GM19468 (cell line): ENCODE measurements at regions not wholly inside any gene's neighbourhood (a gene's known extent, or its start where the extent isn't known, plus 50 kb on each side); places are given as distances from the start of the nearest gene placed in this dataset.

ENCODE experiments used
- ATAC-seq: cut with Tn5 transposase; IDR thresholded peaks from one replicate; pipeline ENCODE4 v1.9.1; 2021; ENCODE audit warnings: mild to moderate bottlenecking, moderate library complexity, moderate number of reproducible peaks; ENCODE audit not compliant: unreplicated experiment; ENCODE audit errors: extremely low read depth

DNA sequence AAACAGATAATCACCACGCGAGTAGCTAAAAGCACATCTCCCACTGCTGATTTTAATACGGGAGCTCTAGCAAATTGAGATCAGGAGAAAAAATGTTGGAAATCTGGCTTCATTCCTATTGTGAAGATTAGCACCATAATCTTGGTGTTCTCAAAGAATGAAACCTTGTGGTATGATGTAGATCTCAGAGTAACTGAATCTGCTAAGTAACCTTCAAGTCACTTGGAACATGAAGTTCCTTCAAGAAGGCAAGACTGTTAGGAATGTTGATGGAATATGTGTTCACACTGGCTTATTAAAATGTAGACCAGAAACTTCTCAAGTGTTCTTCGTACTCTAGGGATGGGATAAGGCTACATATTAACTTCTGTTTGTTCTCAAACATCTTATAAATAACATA, 117.4 kb upstream of the CHRM3 start:
- no peak for ATAC-seq

DNA sequence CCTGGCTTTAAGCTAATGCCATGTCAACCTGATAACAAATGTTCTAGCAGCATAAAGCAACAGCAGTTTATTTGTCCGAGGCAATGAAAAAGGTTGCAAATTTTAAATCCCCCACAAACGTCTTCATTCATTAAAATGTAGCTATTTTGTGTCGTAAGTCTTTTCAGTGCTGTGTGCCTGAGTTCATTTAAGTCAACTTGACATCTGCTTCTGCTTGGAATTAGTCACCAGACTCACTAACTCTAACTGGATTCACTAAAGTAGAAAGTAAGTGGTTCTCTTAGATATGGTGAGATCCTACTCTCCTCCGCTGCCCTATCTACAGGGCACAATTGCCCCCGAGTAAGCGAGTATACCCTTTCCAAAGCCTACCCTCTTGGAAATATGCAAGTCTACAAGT, 118.4 kb upstream of the CHRM3 start:
- no peak for ATAC-seq

DNA sequence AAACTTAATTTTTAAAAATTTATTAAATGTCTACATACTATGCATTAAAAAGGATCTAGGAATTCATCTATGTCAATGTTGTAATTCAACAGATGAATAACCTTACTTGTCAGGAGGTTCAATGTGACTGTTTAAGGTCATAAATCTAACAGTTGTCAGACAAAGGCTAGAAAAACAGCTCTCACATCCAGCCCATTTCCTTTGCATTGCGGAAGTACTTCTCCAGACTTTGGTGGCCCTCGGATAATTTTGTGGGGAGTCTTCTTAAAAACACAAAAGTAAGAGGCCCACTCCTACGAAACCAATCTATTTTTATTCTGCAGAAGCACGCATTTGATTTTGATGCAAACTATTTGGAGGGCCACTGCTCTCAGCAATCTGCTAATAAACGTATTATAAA, 122.6 kb upstream of the CHRM3 start:
- no peak for ATAC-seq

- ATAC-seq = no peak
Observed at GRCh38 chr1:239262538-239262937, 123.8 kb upstream of the CHRM3 start.

- ATAC-seq = no peak
Observed at GRCh38 chr1:239261521-239261920, 124.8 kb upstream of the CHRM3 start.

DNA sequence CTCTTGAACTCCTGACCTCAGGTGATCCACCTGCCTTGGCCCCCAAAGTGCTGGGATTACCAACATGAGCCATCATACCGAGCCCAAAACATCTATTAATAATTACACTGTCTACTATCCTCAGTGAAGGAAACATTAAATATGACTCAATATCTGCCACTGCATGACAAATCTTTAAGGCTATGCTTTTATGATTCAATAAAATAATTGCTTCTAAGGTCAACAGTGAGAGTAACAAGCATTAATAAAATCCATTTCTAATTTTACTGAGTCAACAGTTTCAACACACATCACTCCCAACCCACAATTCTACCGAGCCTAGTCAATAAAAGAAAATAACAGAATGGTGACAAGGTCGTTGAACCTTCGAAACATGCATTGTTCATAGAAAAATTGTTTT, 125.5 kb upstream of the CHRM3 start:
- no peak for ATAC-seq

GRCh38 chr1:239255628-239256160, 130.7 kb upstream of the CHRM3 start:
- ATAC-seq = no peak

- no peak for ATAC-seq
Observed at GRCh38 chr1:239254999-239255398, 131.4 kb upstream of the CHRM3 start.

GRCh38 chr1:239253032-239253431, 133.3 kb upstream of the CHRM3 start:
- no peak for ATAC-seq

DNA sequence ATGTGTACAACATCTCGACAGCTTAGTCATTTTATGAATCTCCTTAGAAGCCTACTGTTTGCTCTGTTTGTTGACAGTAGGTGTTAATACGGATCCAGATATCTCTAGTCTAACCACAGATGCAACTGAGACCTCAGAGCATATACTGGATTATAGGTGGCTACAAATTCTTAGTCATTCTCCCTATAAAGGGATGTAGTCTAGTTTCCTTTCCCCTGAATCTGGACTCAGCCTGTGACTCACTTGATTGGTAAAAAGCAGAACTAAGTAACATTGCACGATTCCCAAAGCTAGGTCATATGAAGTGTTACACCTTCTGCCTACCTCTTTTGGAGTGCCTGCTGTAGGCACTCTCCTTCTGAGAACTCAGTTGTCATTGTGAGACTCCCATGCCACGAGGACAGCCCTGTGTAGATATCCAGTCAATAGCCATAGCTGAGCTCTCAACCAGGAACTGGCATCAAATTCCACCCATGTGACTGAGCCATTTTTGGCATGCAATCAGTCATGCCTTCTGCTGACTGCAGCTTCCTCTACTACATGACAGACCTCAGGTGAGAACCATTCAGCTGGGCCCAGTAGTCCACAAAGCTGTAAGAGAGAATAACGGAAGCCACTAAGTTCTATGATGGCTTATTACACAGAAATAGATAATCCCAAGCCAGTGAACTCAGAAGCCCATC, 135.9 kb upstream of the CHRM3 start:
- no peak for ATAC-seq

- no peak for ATAC-seq
Observed at GRCh38 chr1:239247285-239247684, 139.1 kb upstream of the CHRM3 start.

- no peak for ATAC-seq
Observed at GRCh38 chr1:239244084-239244483, 142.3 kb upstream of the CHRM3 start.

DNA sequence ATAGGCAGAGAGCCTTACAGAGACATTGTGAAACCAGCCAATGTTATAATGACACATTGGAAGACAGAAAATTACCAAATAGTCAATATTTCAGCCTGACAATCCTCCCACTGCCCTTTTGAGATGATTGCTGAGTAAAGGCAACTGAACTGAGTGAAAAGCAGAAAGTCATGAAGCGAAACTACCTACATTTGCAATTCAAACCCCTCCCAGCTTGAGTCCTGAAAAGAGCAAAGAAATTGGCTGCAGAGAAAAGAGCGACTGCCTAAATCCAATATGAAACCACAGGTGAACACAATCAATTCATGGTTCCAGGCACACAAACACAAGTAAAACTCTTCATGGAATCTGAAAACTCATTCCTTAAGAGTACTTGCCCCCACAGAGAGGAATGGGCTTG, 143.4 kb upstream of the CHRM3 start:
- no peak for ATAC-seq

GRCh38 chr1:239242404-239242803, 144.0 kb upstream of the CHRM3 start:
- no peak for ATAC-seq

DNA sequence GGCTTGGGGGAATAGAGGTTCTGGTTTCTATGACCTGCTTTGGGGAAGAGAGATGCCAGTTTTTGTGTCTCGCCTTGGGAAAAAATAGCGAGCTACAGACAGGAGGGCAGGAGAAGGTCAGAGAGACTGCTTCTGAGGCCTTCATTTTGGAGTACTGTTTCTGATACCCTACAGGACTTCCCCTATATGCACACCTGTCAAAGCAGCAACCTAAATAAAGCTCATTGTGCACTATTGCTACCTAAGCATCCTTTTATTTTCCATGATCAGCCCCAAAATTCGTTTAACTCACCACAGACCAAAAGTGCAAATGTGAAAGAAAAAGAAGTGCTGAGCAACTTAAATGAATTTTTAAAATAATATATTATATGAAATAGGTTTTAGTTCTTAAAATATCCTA, 145.6 kb upstream of the CHRM3 start:
- no peak for ATAC-seq

- no peak for ATAC-seq
Observed at GRCh38 chr1:239239529-239239928, 146.8 kb upstream of the CHRM3 start.

DNA sequence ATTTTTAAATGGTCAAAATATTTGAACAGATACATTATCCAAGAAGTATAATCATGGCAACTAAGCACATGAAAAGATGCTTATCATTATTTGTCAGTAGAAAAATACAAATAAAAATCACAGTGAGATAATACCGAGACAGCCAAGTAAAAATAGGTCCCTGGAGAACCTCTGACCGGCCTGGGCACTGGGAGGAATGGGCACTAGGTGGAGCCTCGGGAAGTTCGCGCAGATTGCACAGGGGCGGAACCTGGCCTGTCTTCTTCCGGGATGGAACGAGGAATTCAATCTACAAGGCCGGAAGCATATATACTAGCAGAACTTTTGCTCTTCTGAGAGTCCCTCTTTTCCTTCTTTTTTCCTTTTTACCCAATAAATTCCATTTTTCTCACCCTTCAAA, 148.5 kb upstream of the CHRM3 start:
- no peak for ATAC-seq

GRCh38 chr1:239233626-239234025, 152.7 kb upstream of the CHRM3 start:
- no peak for ATAC-seq

- no peak for ATAC-seq
Observed at GRCh38 chr1:239232921-239233320, 153.4 kb upstream of the CHRM3 start.

GRCh38 chr1:239228451-239228850, 157.9 kb upstream of the CHRM3 start:
- ATAC-seq = no peak

DNA sequence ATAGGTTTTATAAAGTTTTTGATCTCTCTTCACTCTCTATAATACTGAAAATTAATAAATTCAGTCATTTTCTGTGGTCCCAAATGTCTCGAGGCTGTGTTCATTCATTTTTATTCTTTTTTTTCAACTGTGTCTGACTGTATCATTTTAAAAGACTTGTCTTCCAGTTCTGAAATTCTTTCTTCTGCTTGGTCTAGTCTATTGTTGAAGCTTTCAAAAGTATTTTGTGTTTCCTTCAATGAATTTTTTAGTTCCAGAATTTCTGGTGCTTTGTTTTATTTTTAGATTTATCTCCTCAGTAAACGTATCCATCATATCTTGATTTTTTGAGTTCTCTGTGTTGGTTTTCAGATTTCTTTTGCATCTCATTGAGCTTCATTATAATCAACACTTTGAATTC, 161.0 kb upstream of the CHRM3 start:
- ATAC-seq = no peak

GRCh38 chr1:239224100-239224499, 162.3 kb upstream of the CHRM3 start:
- no peak for ATAC-seq
